Right ventricle myocardium inferior (tissue), 1 donor: ENCODE measurements at regions not wholly inside any gene's neighbourhood (a gene's known extent, or its start where the extent isn't known, plus 50 kb on each side); places are given as distances from the start of the nearest gene placed in this dataset.

Source experiments
- ATAC-seq: fragments of 200-7000 bp; cut with Tn5 transposase; one replicate; pipeline ENCODE4 v1.9.1; 2020; ENCODE audit warnings: mild to moderate bottlenecking, moderate library complexity
- DNase-seq: peaks from one replicate; pipeline ENCODE4 v3.0.0; 2021; ENCODE audit errors: missing footprints
- intact Hi-C: fragments of 100-400 bp; cut with DNase I; formaldehyde crosslinking; loops from one replicate; pipeline ENCODE4 v1.11.0; 2022
- donor health status: DM: no; HTN: yes; CAD: no; lungs with severe emphysema.

DNA sequence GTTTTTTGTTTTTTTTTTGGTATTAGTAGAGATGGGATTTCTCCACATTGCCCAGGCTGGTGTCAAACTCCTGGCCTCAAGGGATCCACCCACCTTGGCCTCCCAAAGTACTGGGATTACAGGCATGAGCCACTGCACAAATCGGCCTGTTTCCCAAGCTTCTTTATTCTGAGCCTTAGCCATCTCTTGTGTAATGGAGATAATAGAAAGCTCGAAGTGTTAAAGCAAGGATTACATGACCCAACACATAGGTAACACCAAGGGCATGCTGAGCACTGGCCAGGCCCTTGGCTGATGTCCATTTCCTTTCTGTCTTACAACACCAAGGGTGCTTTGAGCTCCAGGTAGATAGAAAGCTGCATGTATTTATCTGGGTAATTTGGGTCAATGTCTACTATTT lies 187.8 kb upstream of the MEX3C start:
- intact Hi-C loops, result loop anchor here (10.0 kb wide), 3 partner anchors 100 to 190 kb away; partner anchors contain the start of gene MEX3C
- ATAC-seq, result no peak

DNA sequence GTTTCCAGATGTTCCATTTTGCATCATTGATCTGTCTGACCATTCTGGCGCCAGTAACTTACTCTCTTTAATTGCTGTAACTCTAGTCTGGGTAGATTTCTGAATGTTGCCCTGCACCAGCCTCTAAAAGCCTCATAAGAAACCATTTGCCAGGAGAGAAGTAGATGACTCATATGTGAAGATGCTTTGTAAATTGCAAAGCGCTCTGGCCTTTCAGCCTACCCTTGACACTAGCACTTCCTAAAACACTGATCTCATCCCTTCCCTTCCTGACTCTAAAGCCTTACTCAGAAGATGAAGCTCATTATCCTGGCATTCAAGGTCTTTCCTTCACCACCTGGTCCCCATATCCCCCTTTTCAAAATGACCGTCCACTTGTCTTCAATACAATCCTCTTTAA lies 193.2 kb upstream of the MEX3C start:
- DNase-seq, result no peak
- ATAC-seq, result no peak
- intact Hi-C loops, result no loop called here

More for the DNA sequence above, 187.8 kb upstream of the MEX3C start:
- DNase-seq, result no peak

DNA sequence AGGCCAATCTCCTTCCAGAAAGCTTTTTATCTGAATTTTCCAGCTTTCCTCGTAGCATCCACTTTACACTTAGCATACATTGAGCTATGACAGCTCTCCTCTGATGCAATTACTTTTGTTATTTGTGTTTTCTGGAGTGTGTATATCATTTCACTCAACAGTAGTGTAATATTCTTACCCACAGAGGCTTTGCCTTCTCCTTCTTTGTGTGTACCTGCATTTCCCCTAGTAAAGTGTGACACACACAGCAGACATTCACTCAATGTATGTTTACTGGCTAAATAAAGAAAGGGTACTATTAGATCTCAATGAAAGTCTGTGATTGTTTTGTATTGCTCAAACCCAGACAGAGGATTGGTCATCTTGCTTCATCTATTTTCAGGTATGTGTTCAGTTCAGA lies 193.7 kb upstream of the MEX3C start:
- no peak for ATAC-seq

DNA sequence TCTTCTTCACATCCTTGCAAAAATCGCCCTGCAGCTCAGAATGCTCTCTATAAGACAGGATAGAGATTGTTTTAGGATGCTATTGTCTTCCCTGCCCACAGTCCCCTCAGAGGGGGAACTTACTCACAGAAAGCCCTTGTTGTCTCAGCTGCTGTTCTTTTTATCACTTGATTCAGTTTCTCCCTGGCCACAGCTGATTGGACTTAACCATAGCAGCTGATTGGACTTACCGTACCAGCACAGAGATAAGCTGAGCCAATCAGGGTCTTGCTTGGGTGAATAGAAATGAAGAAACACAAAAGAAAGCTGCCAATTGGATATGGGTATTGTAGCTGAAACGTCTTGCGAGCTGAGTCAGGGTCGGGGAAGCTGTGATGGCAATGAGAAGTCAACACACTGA lies 194.2 kb upstream of the MEX3C start:
- intact Hi-C loops, result no loop called here
- ATAC-seq, result no peak
- DNase-seq, result no peak

More for the DNA sequence above, 193.7 kb upstream of the MEX3C start:
- intact Hi-C loops, result no loop called here
- no peak for DNase-seq

DNA sequence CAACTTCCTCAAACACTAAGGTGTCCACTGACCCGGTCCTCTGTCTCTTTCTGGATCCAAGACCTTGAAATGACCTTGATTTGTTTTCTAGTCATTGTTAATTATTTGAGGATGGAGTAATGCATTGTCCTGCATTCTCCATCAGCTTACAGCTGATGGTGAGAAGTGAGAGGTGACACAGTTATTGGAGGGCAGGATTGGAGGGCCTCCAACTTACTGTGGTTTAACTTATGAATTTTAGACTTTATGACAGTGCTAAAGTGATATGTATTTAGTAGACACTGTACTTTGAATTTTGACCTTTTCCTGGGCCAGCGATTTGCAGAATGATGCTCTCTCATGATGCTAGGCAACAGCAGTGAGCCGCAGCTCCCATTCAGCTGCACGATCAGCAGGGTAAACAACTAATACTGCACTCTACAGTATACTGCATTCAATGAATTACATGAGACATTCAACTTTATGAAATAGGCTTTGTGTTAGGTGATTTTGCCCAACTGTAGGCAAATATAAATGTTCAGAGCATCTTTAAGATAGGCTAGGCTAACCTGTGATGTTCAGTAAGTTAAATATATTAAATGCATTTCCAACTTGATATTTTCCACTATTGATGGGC lies 200.0 kb upstream of the MEX3C start:
- DNase-seq, result no peak
- intact Hi-C loops, result no loop called here

DNA sequence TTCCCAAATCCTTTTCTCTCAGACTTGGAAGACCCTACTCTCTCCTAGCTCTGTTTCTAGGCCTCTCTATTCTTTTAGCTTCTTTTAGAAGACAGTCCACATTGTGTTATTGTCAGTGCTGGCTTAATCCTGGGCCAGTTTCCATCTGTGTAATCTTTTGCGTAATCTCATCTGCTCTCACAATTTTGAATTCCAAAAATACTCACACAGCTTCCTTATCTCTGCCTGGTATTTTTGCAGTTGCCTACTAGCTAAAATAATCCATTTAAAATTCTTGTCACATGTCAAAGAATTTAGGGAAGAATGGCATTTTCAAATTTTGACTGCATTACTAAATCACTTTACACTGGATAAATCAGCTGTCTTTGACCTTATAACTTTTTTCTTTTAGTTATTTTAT lies 200.6 kb upstream of the MEX3C start:
- ATAC-seq (no peak), DNase-seq (no peak)
- intact Hi-C loops, result no loop called here

More for the DNA sequence above, 200.0 kb upstream of the MEX3C start:
- ATAC-seq, result no peak

DNA sequence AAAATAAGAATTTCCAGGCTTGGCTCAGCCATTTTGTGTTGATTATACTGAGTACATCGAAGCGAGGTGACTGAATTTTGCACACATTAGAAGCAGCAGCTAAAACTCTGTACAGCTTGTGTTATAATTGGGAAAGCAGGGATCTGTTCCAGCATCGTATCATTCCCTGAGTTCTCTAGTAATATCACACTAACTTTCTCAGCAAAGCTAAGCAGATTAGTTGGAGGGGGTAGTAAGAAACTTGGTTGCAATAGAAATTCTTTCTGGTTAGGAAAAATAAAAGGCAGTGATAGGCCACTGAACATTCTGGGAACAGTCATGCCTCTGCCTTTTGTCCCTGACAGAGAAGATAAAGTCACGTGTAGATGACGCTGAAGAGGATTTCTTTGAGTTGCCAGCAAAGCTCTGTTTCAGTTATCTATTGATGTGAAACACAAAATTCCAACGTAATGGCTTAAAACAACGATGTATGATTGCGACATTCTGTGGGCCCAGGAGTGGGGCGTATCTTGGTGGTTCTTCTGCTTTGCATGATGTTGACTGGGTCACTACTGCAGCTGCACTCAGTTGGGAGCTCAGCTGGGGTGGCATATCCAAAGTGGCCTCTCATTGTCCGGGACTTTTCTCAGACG lies 202.1 kb upstream of the MEX3C start:
- DNase-seq (no peak), ATAC-seq (peak; percentile 34)
- intact Hi-C loops, result no loop called here

DNA sequence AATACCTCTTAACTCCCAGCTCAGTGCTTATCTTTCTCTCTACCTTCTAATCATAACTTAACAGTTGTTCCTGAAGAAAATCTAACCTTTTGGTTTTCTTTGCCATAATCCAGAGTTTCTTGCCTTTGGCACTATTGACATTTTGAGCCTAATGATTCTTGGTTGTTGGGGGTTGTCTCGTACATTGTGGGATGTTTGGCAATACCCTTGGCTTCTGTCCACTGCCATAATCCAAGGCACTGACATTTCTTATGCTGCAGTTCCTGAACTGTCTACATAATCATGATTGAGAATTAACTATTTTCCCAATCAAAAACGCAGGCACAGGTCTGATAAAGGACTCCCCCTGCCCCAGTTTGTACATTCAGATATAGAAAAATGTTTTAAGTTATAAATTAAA lies 203.2 kb upstream of the MEX3C start:
- no peak for ATAC-seq
- intact Hi-C loops, result no loop called here

DNA sequence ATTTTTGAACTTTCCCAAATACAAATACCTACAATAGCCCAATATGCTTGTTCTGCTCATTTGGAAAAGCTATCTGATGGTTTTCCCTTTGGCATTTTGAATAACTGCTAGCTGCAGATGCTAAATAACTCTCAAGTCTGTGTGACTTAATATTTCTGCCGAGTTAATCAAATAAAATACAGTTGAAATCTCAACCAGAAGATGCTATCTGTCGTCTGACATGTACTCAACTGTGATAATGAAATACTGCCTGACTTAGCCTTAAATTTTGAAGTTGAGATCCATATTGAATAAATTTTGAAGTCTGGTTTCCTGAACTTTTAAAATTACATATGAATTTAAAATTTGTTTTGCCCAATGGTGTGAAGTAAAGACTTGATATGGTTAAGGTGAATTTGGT lies 204.4 kb upstream of the MEX3C start:
- DNase-seq, result no peak
- ATAC-seq, result no peak
- intact Hi-C loops, result no loop called here

More for the DNA sequence above, 203.2 kb upstream of the MEX3C start:
- DNase-seq, result no peak

DNA sequence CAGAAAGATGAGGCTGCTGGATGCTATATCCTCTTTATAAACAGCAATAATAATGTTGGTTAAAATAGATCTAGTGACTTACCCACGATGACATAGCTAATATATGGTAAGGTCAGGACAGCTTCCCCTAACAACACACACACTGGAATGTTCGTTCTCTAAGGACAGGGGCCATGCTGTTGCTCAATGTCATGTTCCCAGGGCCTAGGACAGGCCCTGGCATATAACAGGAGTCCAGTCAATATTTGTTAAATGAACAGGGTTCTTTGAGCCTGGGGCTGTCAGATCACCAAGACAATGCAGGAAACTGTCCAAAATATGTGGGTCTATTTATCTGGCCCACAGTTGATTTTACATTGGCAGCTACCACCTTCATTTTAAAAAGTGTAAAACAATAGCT lies 207.1 kb upstream of the MEX3C start:
- intact Hi-C loops, result no loop called here
- DNase-seq (no peak), ATAC-seq (no peak)

DNA sequence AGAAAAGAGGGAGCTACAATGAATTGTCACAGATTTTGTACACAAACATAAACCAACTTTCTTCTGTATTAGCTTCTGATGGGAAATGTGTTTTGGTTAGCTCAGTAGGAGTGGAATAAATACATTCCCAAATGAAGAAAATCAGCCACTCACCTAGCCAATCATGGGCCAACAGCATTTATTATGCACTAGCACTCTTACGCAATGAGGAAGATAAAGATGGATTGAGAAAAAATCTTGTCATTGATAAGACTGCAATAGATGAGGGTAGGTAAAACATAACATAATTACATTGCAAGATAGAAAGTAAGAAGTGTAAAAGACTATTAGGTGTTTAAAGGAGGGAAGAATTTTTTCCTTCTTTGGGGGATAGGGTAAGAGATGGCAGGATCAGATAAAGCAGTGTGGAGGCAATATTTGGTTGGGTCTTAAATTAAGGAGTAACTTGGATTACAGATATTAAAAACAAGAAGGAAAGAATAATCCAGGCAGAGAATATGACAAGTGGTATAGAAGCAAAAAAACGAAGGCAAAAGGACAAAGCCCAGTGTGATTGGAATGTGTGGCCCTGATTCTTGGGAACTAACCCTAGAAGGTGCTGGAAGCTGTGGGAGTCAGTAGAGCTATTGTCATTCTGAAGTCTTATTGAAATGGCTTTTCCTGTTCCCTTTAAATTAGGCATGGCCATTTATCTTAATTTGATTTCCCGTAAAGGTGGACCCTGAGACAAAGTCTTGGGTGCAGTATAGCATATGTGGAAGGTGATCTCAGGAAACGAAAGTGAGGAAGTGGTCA lies 208.4 kb upstream of the MEX3C start:
- ATAC-seq (no peak), DNase-seq (no peak)
- intact Hi-C loops, result no loop called here

DNA sequence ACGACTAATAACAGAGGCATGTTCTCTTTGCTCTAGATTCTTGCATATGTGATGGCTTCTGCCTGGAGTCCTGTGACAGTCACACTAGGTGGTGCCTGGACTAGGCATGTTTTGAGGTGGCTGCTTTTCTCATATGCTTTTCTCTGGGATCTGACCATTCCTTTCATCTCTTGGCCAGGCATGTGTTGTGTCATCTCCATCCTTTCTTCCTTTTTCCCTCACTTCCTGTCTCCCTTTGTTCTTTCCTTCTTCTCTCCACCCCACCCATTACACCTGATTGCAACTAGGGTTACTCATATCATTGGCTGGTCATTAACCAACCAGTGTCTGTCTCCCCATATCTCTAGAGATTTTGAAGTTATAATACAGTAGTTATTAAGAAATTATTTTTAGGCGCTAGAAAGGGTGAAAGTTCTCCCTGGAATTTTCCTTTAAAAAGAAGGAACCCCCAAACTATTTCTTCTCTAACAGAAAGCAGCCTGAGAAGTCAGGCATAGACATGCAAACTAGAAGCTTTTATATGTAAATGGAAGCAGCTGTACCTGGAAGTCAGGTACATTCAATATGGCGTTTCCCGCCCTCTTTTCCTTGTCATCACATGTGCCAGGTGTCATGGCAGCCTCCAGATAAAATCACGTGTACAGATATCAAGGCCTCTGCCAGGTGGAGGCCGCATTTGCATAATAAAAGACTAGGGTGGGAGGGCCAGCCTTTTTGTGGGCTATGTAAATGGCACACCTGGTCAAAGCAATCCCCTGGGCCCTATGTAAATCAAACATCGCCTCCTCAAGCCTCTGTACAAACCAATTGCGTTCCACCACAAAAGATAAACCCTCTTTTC lies 220.4 kb upstream of the MEX3C start:
- no peak for ATAC-seq
- intact Hi-C loops, result no loop called here

DNA sequence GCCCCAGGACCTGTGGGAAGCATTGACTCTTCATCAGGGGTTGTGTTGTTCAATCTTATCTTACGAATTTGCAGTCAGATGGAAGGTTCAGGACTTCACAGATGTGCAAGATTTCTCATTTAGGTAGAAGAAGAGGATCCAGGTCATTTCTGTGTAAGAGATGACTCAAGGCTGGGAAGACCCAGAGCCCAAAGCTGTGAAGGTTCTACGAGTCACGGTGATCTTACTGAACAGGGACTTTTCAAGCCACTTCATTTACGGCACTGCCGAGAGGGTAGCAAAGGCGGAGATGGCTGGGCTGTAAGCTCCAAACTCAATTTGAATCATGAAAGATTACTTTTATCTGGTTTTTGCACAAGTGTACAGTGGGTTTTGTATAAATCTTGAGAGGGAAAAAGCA lies 228.0 kb upstream of the MEX3C start:
- ATAC-seq, result no peak
- intact Hi-C loops, result no loop called here
- DNase-seq, result no peak

More for the DNA sequence above, 220.4 kb upstream of the MEX3C start:
- no peak for DNase-seq

DNA sequence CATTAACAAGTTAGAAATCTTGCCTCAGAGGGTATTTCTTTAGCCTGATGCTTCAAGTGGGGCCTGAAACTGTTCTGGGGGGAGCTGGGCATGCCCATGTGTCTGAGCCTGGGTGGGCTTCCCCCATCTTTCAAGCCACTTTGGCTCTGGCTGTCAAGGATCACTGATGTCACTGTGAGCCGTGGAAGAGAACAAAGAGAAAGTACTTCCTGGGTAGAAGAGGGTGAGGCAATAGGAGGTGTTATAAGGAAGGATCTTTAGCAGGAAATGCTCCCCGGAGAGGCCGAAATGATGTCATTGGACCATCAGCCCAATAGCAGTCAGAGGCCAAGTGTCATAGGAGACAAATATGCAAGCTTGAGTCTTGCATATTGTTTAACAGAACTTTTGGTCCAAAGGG lies 228.4 kb upstream of the MEX3C start:
- DNase-seq (no peak), ATAC-seq (no peak)
- intact Hi-C loops, result no loop called here

DNA sequence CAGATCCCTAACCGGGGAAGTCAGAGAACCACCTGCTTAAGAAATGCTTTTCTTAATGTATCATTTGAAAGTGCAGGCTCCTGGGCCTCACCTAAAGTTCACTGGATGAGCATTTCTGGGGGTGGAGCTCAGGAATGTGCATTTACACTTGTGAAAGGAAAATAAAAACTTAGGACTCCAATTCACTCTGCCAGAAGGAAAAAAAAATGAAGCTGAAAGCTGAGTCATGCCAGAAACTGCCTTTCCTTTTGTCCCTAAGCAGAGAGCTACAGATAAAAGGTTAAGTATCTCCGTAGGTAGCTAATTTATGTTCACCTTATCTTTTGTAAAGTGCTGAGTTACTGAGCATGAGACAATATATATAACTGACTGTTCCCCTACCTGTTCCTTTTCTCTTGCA lies 229.5 kb upstream of the MEX3C start:
- intact Hi-C loops, result no loop called here
- no peak for DNase-seq
- no peak for ATAC-seq

DNA sequence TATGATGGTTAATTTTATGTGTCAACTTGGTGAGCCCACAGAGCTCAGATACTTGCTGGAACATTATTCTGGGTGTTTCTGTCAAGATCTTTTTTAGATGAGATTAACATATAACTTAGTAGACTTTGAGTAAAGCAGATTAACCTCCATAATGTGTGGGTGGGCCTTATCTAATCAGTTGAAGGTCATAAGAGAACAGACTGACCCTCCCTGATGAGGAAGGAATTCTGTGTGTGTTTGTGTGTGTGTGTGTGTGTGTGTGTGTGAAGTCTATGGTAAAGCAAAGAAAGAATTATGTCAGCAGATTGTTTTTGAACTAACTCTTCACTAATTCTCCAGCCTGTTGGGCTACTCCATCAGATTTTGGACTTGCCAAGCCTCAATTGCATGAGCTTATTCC lies 232.2 kb upstream of the MEX3C start:
- intact Hi-C loops, result no loop called here
- no peak for DNase-seq
- no peak for ATAC-seq

DNA sequence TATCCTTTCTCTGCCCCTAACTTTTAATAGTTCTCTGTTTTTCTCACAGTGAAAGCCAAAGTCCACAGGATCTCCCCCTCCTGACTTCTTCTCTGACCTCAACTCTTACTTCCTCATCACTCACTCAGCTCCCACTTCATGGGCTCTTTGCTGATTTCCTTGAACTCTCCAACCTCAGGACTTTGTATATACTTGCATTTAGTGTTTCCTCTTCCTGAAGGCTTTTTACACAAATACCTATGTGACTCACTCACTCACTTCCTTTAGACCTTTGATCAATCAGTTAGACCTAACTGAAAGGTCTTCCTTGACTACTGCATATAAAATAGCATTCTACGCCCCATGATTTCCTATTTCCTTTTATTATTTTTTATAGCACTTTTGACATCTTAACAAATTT lies 233.1 kb upstream of the MEX3C start:
- ATAC-seq (no peak), DNase-seq (no peak)
- intact Hi-C loops, result no loop called here

DNA sequence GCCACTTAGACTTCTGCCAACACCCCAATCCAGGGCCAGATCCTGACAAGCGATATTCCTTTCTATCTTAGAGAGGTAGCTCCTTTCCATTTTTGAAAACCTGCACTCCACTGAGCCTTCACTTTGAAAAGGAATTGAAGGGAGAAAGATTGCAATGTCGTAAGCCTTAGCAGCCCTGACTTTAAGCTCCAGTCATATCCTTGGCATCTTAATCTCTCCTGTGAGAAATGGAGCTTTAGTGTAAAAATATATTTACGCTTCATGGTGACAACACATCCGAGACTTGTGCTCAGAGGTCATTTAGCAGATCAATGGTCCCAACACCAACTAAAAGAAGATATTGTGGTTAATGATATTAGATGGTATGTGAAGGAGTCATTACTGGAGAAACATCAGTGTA lies 235.8 kb upstream of the MEX3C start:
- intact Hi-C loops, result no loop called here
- ATAC-seq, result no peak
- no peak for DNase-seq

DNA sequence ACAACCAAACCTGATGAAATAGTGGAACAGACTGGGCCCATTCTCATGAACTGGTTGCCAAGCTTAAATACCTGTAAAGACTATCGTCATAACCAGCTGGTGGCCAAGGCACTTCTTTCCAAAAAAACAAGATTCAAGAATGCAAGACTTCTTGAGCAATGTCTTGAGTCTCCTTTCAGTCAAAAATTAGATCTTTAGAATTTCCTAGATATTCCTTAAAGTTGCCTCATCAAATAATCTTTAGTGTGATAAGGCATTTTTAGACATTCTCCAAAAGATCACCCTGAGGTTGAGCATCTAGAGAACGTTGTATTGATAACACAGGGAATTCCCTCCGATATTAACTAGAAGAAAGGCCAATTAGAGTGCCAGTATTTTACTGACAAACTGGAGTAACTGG lies 236.4 kb upstream of the MEX3C start:
- intact Hi-C loops, result no loop called here
- no peak for ATAC-seq
- DNase-seq, result no peak
